ENCODE measurements at regions not wholly inside any gene's neighbourhood (a gene's known extent, or its start where the extent isn't known, plus 50 kb on each side); places are given as distances from the start of the nearest gene placed in this dataset.

GRCh38 chr2:24410976-24411375, 50.6 kb upstream of the ITSN2 start:
- H3K4me1 ChIP-seq = no peaks in the 10 kb centered on the region
- TF ChIP-seq, protein P1, sequence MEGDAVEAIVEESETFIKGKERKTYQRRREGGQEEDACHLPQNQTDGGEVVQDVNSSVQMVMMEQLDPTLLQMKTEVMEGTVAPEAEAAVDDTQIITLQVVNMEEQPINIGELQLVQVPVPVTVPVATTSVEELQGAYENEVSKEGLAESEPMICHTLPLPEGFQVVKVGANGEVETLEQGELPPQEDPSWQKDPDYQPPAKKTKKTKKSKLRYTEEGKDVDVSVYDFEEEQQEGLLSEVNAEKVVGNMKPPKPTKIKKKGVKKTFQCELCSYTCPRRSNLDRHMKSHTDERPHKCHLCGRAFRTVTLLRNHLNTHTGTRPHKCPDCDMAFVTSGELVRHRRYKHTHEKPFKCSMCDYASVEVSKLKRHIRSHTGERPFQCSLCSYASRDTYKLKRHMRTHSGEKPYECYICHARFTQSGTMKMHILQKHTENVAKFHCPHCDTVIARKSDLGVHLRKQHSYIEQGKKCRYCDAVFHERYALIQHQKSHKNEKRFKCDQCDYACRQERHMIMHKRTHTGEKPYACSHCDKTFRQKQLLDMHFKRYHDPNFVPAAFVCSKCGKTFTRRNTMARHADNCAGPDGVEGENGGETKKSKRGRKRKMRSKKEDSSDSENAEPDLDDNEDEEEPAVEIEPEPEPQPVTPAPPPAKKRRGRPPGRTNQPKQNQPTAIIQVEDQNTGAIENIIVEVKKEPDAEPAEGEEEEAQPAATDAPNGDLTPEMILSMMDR (IDR thresholded peaks at IDR 0.05) = no peak
- intact Hi-C loops (cut with DNase I) = no loop called here
- ATAC-seq (no peak), DNase-seq (no peak)
- no peaks in the 10 kb centered on the region for H3K27me3 ChIP-seq
- no peaks in the 10 kb centered on the region for H3K9me3 ChIP-seq
- H3K27ac ChIP-seq = no peak overlapping the region
- no peak overlapping the region for H3K4me3 ChIP-seq
- no peaks in the 10 kb centered on the region for H3K36me3 ChIP-seq

DNA sequence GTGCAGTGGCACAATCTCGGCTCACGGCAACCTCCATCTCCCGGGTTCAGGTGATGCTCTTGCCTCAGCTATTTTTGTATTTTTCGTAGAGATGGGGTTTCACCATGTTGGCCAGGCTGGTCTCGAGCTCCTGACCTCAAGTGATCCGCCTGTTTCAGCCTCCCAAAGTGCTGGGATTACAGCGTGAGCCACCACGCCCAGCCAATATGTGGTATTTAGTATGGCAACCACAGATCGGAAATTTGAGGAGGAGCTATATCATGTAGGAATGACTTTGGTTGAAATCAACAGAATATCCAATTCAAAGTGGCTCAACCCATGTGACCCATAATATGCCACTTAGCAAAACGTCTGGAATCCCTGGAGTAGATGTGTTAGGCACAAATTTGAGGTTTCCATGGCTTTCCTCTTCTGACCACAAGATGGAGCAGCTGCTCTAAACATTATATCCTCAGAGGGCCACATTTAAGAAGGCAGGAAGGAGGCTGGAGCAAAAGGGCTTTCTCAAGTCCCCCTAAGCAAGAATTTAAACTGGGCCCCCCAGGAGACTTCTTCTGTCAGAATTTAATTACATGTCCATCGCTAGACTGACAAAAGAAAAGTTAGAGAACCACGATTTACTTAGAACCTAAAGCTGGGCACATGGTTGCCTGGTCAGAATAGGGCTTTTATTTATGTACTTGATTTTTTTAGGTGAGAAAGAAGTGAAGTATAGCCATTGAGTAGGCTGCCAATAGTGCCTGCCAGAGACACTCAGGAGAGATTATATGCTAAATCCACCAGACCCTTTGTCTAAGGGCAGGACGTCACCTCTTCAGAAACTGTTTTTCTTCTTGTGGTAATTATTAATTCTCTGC, 49.6 kb upstream of the ITSN2 start:
- Histone ChIP-seq H3K4me3 (no peak overlapping the region), H3K27ac (no peak overlapping the region), H3K9me3 (no peaks in the 10 kb centered on the region), H3K4me1 (no peaks in the 10 kb centered on the region), H3K27me3 (no peaks in the 10 kb centered on the region), H3K36me3 (no peaks in the 10 kb centered on the region)
- TF ChIP-seq, protein P1 (IDR thresholded peaks at IDR 0.05) = peak; percentile 85
- no peak for DNase-seq
- intact Hi-C loops (cut with DNase I) = no loop called here
- peak; percentile 92 for ATAC-seq

Measured in upper lobe of right lung (tissue), 1 donor.